Ascending aorta (tissue), 2 donors: ENCODE measurements at regions not wholly inside any gene's neighbourhood (a gene's known extent, or its start where the extent isn't known, plus 50 kb on each side); places are given as distances from the start of the nearest gene placed in this dataset.
"Not testable (repeated sequence)": the region's sequence is repeated elsewhere in the genome, so short reads cannot be mapped to it uniquely, and the experiment has no call there.

Experiments
- DNase-seq, 2 donors: peaks; one replicate each; pipeline ENCODE4 v3.0.0-alpha.2; 2019; ENCODE audit warnings: low spot score in 2 of 2
- H3K27ac ChIP-seq, 2 donors: fragments of 200-600 bp; sonication (generic); one replicate each; pipeline ENCODE4 v1.5.1; 2016 to 2017; ENCODE audit warnings: mild to moderate bottlenecking in 1 of 2
- H3K27me3 ChIP-seq: fragments of 200-600 bp; sonication (generic); one replicate; pipeline ENCODE4 v1.5.1; 2017
- H3K36me3 ChIP-seq, 2 donors: fragments of 200-600 bp; sonication (generic); one replicate each; pipeline ENCODE4 v1.5.1; 2016
- H3K4me1 ChIP-seq, 2 donors: fragments of 200-600 bp; sonication (generic); one replicate each; pipeline ENCODE4 v1.5.1; 2016 to 2017; ENCODE audit warnings: mild to moderate bottlenecking in 1 of 2
- H3K4me3 ChIP-seq, 2 donors: fragments of 200-600 bp; sonication (generic); one replicate each; pipeline ENCODE4 v1.5.1; 2016 to 2017; ENCODE audit warnings: mild to moderate bottlenecking in 1 of 2
- H3K9me3 ChIP-seq, 2 donors: fragments of 200-600 bp; sonication (generic); one replicate each; pipeline ENCODE4 v1.5.1; 2016
- intact Hi-C: fragments of 100-400 bp; cut with DNase I; formaldehyde crosslinking; loops from one replicate; pipeline ENCODE4 v1.15.1; 2023
- TF ChIP-seq, protein P1 (sequence below), 3 experiments: fragments of 200-600 bp in 2 of 3; fragments of 450-650 bp in 1 of 3; sonication (generic) in 2 of 3; IDR thresholded peaks; one replicate each; pipeline ENCODE4 v1.5.1; 2016 to 2019; ENCODE audit warnings: antibody characterized with exemption in 3 of 3, mild to moderate bottlenecking in 1 of 3, moderate library complexity in 1 of 3

DNA sequence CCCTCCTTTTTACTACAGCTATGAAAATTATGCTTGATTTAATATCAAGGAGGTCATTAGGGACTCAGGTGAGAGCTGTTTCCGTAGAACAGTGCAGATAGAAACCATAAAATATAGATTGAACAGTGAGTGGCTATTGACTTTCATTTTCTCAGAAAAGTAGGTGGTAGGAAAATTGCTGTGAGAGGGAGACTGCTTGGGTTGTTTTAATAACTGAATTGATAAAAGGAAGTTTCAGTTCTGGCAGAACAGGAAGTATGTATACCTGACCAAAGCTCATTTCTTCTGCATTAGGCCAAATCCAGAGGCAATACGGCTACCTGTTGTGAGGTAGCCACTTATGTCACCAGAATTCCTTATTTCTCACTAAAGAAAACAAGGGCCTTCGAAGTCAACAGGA is 761.7 kb upstream of the ARRDC3 start:
- Histone ChIP-seq H3K27me3 (no peaks in the 10 kb centered on the region), H3K27ac (no peak overlapping the region), H3K9me3 (no peaks in the 10 kb centered on the region), H3K4me1 (no peaks in the 10 kb centered on the region), H3K4me3 (no peak overlapping the region), H3K36me3 (no peaks in the 10 kb centered on the region)
- no peak for DNase-seq
- TF ChIP-seq, protein P1, sequence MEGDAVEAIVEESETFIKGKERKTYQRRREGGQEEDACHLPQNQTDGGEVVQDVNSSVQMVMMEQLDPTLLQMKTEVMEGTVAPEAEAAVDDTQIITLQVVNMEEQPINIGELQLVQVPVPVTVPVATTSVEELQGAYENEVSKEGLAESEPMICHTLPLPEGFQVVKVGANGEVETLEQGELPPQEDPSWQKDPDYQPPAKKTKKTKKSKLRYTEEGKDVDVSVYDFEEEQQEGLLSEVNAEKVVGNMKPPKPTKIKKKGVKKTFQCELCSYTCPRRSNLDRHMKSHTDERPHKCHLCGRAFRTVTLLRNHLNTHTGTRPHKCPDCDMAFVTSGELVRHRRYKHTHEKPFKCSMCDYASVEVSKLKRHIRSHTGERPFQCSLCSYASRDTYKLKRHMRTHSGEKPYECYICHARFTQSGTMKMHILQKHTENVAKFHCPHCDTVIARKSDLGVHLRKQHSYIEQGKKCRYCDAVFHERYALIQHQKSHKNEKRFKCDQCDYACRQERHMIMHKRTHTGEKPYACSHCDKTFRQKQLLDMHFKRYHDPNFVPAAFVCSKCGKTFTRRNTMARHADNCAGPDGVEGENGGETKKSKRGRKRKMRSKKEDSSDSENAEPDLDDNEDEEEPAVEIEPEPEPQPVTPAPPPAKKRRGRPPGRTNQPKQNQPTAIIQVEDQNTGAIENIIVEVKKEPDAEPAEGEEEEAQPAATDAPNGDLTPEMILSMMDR (IDR thresholded peaks at IDR 0.05) = no peak
- intact Hi-C loops = no loop called here

DNA sequence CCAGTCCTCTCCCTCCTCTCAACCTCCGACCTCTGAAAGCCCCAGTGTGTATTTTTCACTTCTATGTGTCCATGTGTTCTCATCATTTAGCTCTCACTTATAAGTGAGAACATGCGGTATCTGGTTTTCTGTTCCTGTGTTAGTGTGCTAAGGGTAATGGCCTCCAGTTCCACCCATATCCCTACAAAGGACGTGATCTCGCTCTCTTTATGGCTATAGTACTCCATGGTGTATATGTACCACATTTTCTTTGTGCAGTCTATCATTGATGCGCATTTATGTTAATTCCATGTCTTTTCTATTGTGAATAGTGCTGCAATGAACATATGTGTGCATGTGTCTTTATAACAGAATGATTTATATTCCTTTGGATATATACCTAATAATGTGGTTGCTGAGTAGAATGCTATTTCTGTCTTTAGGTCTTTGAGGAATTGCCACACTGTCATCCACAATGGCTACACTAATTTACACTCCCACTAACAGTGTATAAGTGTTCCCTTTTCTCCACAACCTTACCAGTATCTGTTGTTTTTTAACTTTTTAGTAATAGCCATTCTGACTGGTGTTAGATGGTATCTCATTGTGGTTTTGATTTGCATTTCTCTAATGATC is 749.3 kb upstream of the ARRDC3 start:
- DNase-seq, intact Hi-C loops, H3K36me3 ChIP-seq, H3K27ac ChIP-seq, H3K9me3 ChIP-seq, H3K4me1 ChIP-seq, H3K27me3 ChIP-seq, H3K4me3 ChIP-seq: not testable (repeated sequence)

DNA sequence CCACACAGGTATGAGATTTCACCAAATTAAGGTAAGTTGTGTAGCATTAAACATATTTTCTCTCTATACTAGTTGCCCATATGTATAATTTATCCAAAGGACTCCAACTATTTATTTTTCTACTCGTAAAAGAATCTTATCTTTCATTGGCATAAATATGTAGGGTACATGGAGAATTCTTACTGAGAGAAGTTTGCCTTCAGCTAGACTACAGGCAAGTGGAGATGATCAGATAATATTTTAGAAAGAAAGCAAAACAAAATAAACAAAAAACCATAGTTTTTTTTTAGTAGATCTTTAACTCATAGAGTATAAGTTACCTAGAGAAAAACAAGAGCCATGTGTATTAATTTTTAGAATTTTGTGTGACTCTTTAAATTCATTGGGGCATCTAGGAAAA is 743.1 kb upstream of the ARRDC3 start:
- H3K4me1 ChIP-seq = no peaks in the 10 kb centered on the region
- H3K27me3 ChIP-seq = no peaks in the 10 kb centered on the region
- H3K4me3 ChIP-seq = no peak overlapping the region
- no peak for DNase-seq
- TF ChIP-seq, protein P1 (IDR thresholded peaks at IDR 0.05) = no peak
- H3K27ac ChIP-seq = no peak overlapping the region
- intact Hi-C loops = no loop called here
- H3K9me3 ChIP-seq = no peaks in the 10 kb centered on the region
- H3K36me3 ChIP-seq = no peaks in the 10 kb centered on the region

DNA sequence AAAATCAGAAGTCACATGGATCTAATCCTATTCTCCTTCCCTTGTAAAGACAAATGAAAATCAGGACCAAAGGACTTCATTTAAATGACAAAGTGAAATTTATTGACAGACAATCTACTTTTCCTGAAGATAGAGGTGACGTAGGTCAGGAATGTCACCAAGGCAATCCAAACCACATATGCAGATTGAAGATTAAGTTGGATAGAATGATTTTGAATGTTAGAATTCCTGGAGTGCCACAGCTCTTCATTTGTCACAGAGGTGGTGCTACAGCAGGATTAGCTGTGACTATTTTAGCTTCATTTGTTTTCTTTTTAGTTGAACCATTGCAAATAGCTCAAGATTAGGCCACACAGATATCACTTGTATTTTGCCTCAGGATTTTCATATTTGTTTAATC is 736.0 kb upstream of the ARRDC3 start:
- Histone ChIP-seq H3K9me3 (no peaks in the 10 kb centered on the region), H3K27ac (no peak overlapping the region), H3K4me3 (no peak overlapping the region), H3K4me1 (no peaks in the 10 kb centered on the region), H3K36me3 (no peaks in the 10 kb centered on the region), H3K27me3 (no peaks in the 10 kb centered on the region)
- DNase-seq = no peak
- intact Hi-C loops = no loop called here
- TF ChIP-seq, protein P1 (IDR thresholded peaks at IDR 0.05) = no peak

DNA sequence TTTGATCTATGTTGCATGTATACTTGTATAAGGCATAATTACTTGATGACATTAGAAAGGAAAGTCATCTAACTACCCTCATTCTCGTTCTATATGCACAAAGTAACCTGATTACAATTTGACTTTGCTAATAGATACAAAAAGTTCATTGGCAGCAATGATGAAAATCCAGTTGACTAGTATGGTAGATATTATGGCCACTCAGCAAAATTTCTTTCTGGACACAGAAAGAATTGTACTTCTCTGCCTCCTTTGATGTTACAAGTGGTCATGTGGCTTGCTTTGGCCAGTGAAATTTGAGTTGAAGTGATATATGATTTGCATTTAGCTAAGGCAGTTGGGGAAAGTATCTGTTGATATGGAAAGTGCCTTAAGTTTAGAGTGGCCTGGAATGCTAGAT is 723.7 kb upstream of the ARRDC3 start:
- Histone ChIP-seq H3K4me1 (no peaks in the 10 kb centered on the region), H3K4me3 (no peak overlapping the region), H3K36me3 (no peaks in the 10 kb centered on the region), H3K9me3 (no peaks in the 10 kb centered on the region), H3K27ac (no peak overlapping the region), H3K27me3 (no peaks in the 10 kb centered on the region)
- DNase-seq = no peak
- TF ChIP-seq, protein P1 (IDR thresholded peaks at IDR 0.05) = no peak
- intact Hi-C loops = no loop called here

DNA sequence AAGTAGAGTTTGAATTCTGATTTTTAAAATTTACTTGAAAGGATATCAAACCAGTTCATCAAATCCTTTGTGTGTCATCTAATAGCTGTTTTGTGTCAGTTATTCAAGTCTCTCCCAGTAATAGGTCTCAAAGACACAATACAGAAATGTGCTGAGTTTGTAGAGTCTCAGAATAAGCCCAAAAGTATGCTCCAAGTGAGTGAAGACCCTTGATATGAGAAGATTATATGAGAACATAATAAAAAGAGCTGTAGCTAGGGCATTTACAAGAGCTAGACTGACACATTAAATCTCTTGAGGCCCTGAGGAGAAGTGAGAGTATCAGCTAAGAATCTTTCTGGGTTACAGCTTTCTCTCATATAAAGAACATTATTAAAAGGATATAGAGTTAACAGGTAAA is 721.0 kb upstream of the ARRDC3 start:
- no peak for DNase-seq
- H3K27me3 ChIP-seq = no peaks in the 10 kb centered on the region
- intact Hi-C loops = no loop called here
- no peak overlapping the region for H3K27ac ChIP-seq
- TF ChIP-seq, protein P1 (IDR thresholded peaks at IDR 0.05) = no peak
- no peaks in the 10 kb centered on the region for H3K4me1 ChIP-seq
- no peaks in the 10 kb centered on the region for H3K36me3 ChIP-seq
- no peaks in the 10 kb centered on the region for H3K9me3 ChIP-seq
- no peak overlapping the region for H3K4me3 ChIP-seq
